ENCODE measurements at regions not wholly inside any gene's neighbourhood (a gene's known extent, or its start where the extent isn't known, plus 50 kb on each side); places are given as distances from the start of the nearest gene placed in this dataset.

GRCh38 chr3:162996368-162996767 is 1499.8 kb downstream of the OTOL1 start:
- intact Hi-C loops (cut with micrococcal nuclease), result no loop called here
- Histone ChIP-seq H3K9ac (ENCODE audit: low read length) (no peak overlapping the region), H3K27me3 (ENCODE audit: insufficient read depth, low read length) (no peaks in the 10 kb centered on the region), H2AFZ (ENCODE audit: low read depth, low read length, poor library complexity, severe bottlenecking) (no peak overlapping the region), H3K4me2 (ENCODE audit: low read length) (no peak overlapping the region), H3K9me3 (ENCODE audit: control insufficient read depth in 1 of 2, insufficient read depth in 1 of 2, low read depth in 1 of 2, low read length in 2 of 2) (no peaks in the 10 kb centered on the region; a peak in 2 of 4 replicates), H3K79me2 (ENCODE audit: insufficient read depth, low read length) (no peaks in the 10 kb centered on the region), H3K9me2 (ENCODE audit: insufficient read depth) (no peaks in the 10 kb centered on the region; the same call in 1 of the 2 replicates), H3K4me1 (ENCODE audit: control insufficient read depth in 1 of 2, insufficient read depth in 2 of 2, low read length in 2 of 2) (no peaks in the 10 kb centered on the region), H3K27ac (ENCODE audit: low read depth, low read length) (no peak overlapping the region), H3K4me3 (replicated peaks in 1 of 2; ENCODE audit: low read depth in 1 of 2, low read length in 2 of 2) (no peak overlapping the region), H4K20me1 (ENCODE audit: insufficient read depth) (no peaks in the 10 kb centered on the region), H3K36me3 (ENCODE audit: control insufficient read depth in 1 of 2, insufficient read depth in 2 of 2, low read length in 2 of 2) (no peaks in the 10 kb centered on the region)
- POLR2A ChIA-PET, result no interaction called here
- CTCF ChIA-PET, result no interaction called here
- ATAC-seq, result no peak
- no TSS peak for BruUV-seq (replicated peaks)
- TF ChIP-seq, protein P1, sequence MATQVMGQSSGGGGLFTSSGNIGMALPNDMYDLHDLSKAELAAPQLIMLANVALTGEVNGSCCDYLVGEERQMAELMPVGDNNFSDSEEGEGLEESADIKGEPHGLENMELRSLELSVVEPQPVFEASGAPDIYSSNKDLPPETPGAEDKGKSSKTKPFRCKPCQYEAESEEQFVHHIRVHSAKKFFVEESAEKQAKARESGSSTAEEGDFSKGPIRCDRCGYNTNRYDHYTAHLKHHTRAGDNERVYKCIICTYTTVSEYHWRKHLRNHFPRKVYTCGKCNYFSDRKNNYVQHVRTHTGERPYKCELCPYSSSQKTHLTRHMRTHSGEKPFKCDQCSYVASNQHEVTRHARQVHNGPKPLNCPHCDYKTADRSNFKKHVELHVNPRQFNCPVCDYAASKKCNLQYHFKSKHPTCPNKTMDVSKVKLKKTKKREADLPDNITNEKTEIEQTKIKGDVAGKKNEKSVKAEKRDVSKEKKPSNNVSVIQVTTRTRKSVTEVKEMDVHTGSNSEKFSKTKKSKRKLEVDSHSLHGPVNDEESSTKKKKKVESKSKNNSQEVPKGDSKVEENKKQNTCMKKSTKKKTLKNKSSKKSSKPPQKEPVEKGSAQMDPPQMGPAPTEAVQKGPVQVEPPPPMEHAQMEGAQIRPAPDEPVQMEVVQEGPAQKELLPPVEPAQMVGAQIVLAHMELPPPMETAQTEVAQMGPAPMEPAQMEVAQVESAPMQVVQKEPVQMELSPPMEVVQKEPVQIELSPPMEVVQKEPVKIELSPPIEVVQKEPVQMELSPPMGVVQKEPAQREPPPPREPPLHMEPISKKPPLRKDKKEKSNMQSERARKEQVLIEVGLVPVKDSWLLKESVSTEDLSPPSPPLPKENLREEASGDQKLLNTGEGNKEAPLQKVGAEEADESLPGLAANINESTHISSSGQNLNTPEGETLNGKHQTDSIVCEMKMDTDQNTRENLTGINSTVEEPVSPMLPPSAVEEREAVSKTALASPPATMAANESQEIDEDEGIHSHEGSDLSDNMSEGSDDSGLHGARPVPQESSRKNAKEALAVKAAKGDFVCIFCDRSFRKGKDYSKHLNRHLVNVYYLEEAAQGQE (IDR thresholded peaks at IDR 0.05; ENCODE audit: low read depth), result no peak
- no peak for TF ChIP-seq EZH2 (IDR thresholded peaks at IDR 0.05)
- TF ChIP-seq ZFX (IDR thresholded peaks at IDR 0.05), result no peak
- no peak for TF ChIP-seq FOSL1 (IDR thresholded peaks at IDR 0.05; ENCODE audit: low read depth)
- no peak for TF ChIP-seq ATF3 (IDR thresholded peaks at IDR 0.05)
- TF ChIP-seq POLR2A (IDR thresholded peaks at IDR 0.05; ENCODE audit: borderline replicate concordance, extremely low read depth, insufficient read depth, insufficient read length), result no peak
- TF ChIP-seq ZNF274 (IDR thresholded peaks at IDR 0.05; ENCODE audit: low read depth, low read length), result no peak
- TF ChIP-seq CEBPB (IDR thresholded peaks at IDR 0.05; ENCODE audit: low read depth), result no peak
- no peak for TF ChIP-seq TCF7L2 (IDR thresholded peaks at IDR 0.05; ENCODE audit: borderline replicate concordance, extremely low read depth, insufficient read depth, insufficient read length)
- TF ChIP-seq YY1 (IDR thresholded peaks at IDR 0.05; ENCODE audit: extremely low read depth, insufficient replicate concordance, low read depth, low read length), result no peak
- RAD21 ChIA-PET (ENCODE audit: low non-redundant PET in 1 of 2, low total read pairs in 2 of 2, uncharacterized antibody in 2 of 2, unreplicated experiment in 2 of 2), result no interaction called here
- no peak for DNase-seq (ENCODE audit: low read depth, low spot score)

All from HCT116 (cell line).